ENCODE measurements at regions not wholly inside any gene's neighbourhood (a gene's known extent, or its start where the extent isn't known, plus 50 kb on each side); places are given as distances from the start of the nearest gene placed in this dataset.

DNA sequence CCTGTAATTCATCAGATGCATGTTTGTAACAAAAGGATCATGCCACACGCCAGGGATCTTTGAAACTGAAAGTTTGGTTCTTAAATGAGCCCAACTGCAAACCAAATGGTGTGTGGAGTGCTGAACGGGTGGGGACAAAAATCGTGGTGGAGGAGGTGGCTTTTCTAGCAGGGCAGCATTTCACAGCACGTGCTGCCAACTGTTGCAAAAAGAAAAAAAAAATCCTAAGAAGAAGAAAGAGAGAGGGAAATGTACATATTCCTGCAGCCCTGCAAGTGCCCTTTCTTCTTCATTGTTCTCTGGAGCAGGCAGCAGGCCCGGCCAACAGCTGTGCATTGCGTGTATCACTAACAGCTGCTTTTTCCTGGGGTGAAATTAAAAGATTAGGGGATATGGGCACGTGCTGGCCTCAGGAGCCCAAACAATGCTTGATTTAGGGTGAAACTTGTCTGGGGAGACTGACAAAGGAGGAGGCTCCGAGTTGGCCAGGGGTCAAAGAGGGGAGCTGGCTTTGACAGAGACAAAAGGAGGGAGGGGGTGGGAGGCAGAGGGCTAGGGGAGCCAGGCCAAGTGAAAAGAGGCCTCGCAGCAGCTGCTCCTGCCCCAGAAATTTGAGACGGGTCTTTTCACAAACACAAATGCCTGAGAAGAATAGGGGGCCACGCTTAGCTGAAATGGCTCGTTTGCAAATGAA is 73.0 kb downstream of the GADD45G start:
- no peak overlapping the region for H3K4me2 ChIP-seq (ENCODE audit: control insufficient read depth, extremely low read depth, insufficient read depth, low read depth, low read length)
- H3K9me3 ChIP-seq (ENCODE audit: control insufficient read depth, low read depth, low read length) = no peaks in the 10 kb centered on the region
- H3K79me2 ChIP-seq (ENCODE audit: control insufficient read depth, insufficient read depth, low read length) = no peaks in the 10 kb centered on the region
- peaks cover 22% of the 10 kb centered on the region for H3K27me3 ChIP-seq (ENCODE audit: control insufficient read depth, extremely low read depth, insufficient read depth, low read length)
- H4K20me1 ChIP-seq (ENCODE audit: control insufficient read depth, extremely low read depth, insufficient read depth, low read length) = no peaks in the 10 kb centered on the region
- no peak for TF ChIP-seq EZH2 (IDR thresholded peaks at IDR 0.05; ENCODE audit: low read length)
- TF ChIP-seq, protein P1, sequence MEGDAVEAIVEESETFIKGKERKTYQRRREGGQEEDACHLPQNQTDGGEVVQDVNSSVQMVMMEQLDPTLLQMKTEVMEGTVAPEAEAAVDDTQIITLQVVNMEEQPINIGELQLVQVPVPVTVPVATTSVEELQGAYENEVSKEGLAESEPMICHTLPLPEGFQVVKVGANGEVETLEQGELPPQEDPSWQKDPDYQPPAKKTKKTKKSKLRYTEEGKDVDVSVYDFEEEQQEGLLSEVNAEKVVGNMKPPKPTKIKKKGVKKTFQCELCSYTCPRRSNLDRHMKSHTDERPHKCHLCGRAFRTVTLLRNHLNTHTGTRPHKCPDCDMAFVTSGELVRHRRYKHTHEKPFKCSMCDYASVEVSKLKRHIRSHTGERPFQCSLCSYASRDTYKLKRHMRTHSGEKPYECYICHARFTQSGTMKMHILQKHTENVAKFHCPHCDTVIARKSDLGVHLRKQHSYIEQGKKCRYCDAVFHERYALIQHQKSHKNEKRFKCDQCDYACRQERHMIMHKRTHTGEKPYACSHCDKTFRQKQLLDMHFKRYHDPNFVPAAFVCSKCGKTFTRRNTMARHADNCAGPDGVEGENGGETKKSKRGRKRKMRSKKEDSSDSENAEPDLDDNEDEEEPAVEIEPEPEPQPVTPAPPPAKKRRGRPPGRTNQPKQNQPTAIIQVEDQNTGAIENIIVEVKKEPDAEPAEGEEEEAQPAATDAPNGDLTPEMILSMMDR (optimal IDR thresholded peaks at IDR 0.05 in 1 of 3, IDR thresholded peaks at IDR 0.05 in 1 of 3, conservative IDR thresholded peaks at IDR 0.05 in 1 of 3; ENCODE audit: extremely low read depth in 1 of 3, insufficient read depth in 2 of 3, low read length in 3 of 3) = no peak
- H3K4me1 ChIP-seq (ENCODE audit: control insufficient read depth, extremely low read depth, insufficient read depth, low read length) = no peaks in the 10 kb centered on the region
- H3K27ac ChIP-seq (ENCODE audit: control insufficient read depth, insufficient read depth, low read length) = no peak overlapping the region
- H3K9ac ChIP-seq (ENCODE audit: control insufficient read depth, extremely low read depth, insufficient read depth, low read length) = no peak overlapping the region
- no peaks in the 10 kb centered on the region for H3K9me1 ChIP-seq (ENCODE audit: control insufficient read depth, extremely low read depth, insufficient read depth, low read length)
- no peak overlapping the region for H2AFZ ChIP-seq (ENCODE audit: control insufficient read depth, low read length)
- no peaks in the 10 kb centered on the region for H3K36me3 ChIP-seq (ENCODE audit: control insufficient read depth in 2 of 2, extremely low read depth in 1 of 2, insufficient read depth in 2 of 2, low read length in 2 of 2)
- FAIRE-seq = no peak
- H3K4me3 ChIP-seq (ENCODE audit: control insufficient read depth in 2 of 3, extremely low read depth in 1 of 3, insufficient read depth in 2 of 3, low read depth in 1 of 3, low read length in 3 of 3) = no peak overlapping the region
- no peak for DNase-seq (ENCODE audit: low read depth, low spot score)
- dilution Hi-C loops (cut with MboI; ENCODE audit: extremely low pct_ligation_motif_present, low sequenced_read_pairs) = no loop called here

DNA sequence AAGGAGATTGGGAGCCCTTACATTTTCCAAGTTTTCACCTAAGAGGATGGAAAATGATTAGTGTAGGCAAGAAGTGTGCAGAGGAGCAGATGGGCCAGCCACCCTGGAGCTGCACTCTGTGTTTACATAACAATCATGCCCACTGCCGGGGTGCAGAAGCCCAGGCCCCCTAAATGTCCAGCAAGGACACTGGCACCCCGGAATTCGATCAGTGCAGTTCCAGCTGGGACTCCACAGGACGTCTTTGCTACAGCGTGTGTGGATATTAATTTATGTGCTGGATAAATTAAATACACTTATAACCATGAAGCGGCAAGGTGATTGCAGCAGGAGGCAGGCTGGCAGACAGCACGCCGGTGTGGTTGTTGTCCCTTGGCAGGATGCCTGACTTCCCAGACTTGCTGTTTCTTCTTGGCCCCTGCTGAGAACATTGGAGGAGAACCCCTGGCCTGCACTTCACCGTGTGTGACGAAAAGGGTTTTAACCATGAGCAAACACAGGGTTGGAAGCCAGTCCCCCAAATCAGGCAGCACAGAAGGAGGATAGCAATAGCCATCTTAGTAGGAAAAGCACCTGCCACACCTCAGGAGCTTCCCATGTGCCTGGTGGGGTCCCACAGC is 73.7 kb downstream of the GADD45G start:
- H3K27me3 ChIP-seq (ENCODE audit: control insufficient read depth, extremely low read depth, insufficient read depth, low read length) = peaks cover 22% of the 10 kb centered on the region

More for the DNA sequence above, 73.7 kb downstream of the GADD45G start:
- no peaks in the 10 kb centered on the region for H3K4me1 ChIP-seq (ENCODE audit: control insufficient read depth, extremely low read depth, insufficient read depth, low read length)
- no peaks in the 10 kb centered on the region for H3K79me2 ChIP-seq (ENCODE audit: control insufficient read depth, insufficient read depth, low read length)
- H3K9me1 ChIP-seq (ENCODE audit: control insufficient read depth, extremely low read depth, insufficient read depth, low read length) = no peaks in the 10 kb centered on the region
- no peak overlapping the region for H3K9ac ChIP-seq (ENCODE audit: control insufficient read depth, extremely low read depth, insufficient read depth, low read length)
- no peaks in the 10 kb centered on the region for H4K20me1 ChIP-seq (ENCODE audit: control insufficient read depth, extremely low read depth, insufficient read depth, low read length)
- no peak for DNase-seq (ENCODE audit: low read depth, low spot score)
- dilution Hi-C loops (cut with MboI; ENCODE audit: extremely low pct_ligation_motif_present, low sequenced_read_pairs) = no loop called here
- no peak overlapping the region for H3K4me2 ChIP-seq (ENCODE audit: control insufficient read depth, extremely low read depth, insufficient read depth, low read depth, low read length)
- no peaks in the 10 kb centered on the region for H3K9me3 ChIP-seq (ENCODE audit: control insufficient read depth, low read depth, low read length)
- no peak for FAIRE-seq
- no peak for TF ChIP-seq EZH2 (IDR thresholded peaks at IDR 0.05; ENCODE audit: low read length)
- TF ChIP-seq, protein P1 (optimal IDR thresholded peaks at IDR 0.05 in 1 of 3, IDR thresholded peaks at IDR 0.05 in 1 of 3, conservative IDR thresholded peaks at IDR 0.05 in 1 of 3; ENCODE audit: extremely low read depth in 1 of 3, insufficient read depth in 2 of 3, low read length in 3 of 3) = no peak
- H3K36me3 ChIP-seq (ENCODE audit: control insufficient read depth in 2 of 2, extremely low read depth in 1 of 2, insufficient read depth in 2 of 2, low read length in 2 of 2) = no peaks in the 10 kb centered on the region
- H2AFZ ChIP-seq (ENCODE audit: control insufficient read depth, low read length) = no peak overlapping the region
- H3K27ac ChIP-seq (ENCODE audit: control insufficient read depth, insufficient read depth, low read length) = no peak overlapping the region
- no peak overlapping the region for H3K4me3 ChIP-seq (ENCODE audit: control insufficient read depth in 2 of 3, extremely low read depth in 1 of 3, insufficient read depth in 2 of 3, low read depth in 1 of 3, low read length in 3 of 3)

All from keratinocyte (primary cell).